ENCODE measurements at regions not wholly inside any gene's neighbourhood (a gene's known extent, or its start where the extent isn't known, plus 50 kb on each side); places are given as distances from the start of the nearest gene placed in this dataset.

- DNase-seq: no peak
Measured at GRCh38 chr2:66803726-66804125, 368.8 kb downstream of the MEIS1 start.

GRCh38 chr2:66805016-66805865, 370.3 kb downstream of the MEIS1 start:
- no peak for DNase-seq

GRCh38 chr2:66805968-66806367, 371.0 kb downstream of the MEIS1 start:
- DNase-seq: no peak

GRCh38 chr2:66813525-66813924, 378.6 kb downstream of the MEIS1 start:
- no peak for DNase-seq

- DNase-seq: no peak
Measured at GRCh38 chr2:66813976-66814375, 379.1 kb downstream of the MEIS1 start.

GRCh38 chr2:66814916-66815315, 380.0 kb downstream of the MEIS1 start:
- no peak for DNase-seq

- no peak for DNase-seq
Measured at GRCh38 chr2:66815886-66816285, 381.0 kb downstream of the MEIS1 start.

- DNase-seq: no peak
Measured at GRCh38 chr2:66821168-66821567, 386.2 kb downstream of the MEIS1 start.

- no peak for DNase-seq
Measured at GRCh38 chr2:66822186-66822585, 387.3 kb downstream of the MEIS1 start.

GRCh38 chr2:66824926-66825325, 390.0 kb downstream of the MEIS1 start:
- no peak for DNase-seq

GRCh38 chr2:66827851-66828250, 392.9 kb downstream of the MEIS1 start:
- no peak for DNase-seq

- no peak for DNase-seq
Measured at GRCh38 chr2:66828876-66829275, 394.0 kb downstream of the MEIS1 start.

- DNase-seq: no peak
Measured at GRCh38 chr2:66830881-66831280, 396.0 kb downstream of the MEIS1 start.

- no peak for DNase-seq
Measured at GRCh38 chr2:66832646-66833435, 397.9 kb downstream of the MEIS1 start.

- DNase-seq: no peak
Measured at GRCh38 chr2:66834859-66835258, 399.9 kb downstream of the MEIS1 start.

GRCh38 chr2:66836851-66837250, 401.9 kb downstream of the MEIS1 start:
- DNase-seq: no peak

GRCh38 chr2:66839551-66840320, 404.8 kb downstream of the MEIS1 start:
- no peak for DNase-seq

- DNase-seq: no peak
Measured at GRCh38 chr2:66840321-66841002, 405.5 kb downstream of the MEIS1 start.

- no peak for DNase-seq
Measured at GRCh38 chr2:66843847-66844246, 408.9 kb downstream of the MEIS1 start.

GRCh38 chr2:66845307-66845706, 410.4 kb downstream of the MEIS1 start:
- DNase-seq: no peak

- no peak for DNase-seq
Measured at GRCh38 chr2:66846887-66847286, 412.0 kb downstream of the MEIS1 start.

- peak; percentile 72 to 76 for DNase-seq
Measured at GRCh38 chr2:66849153-66849755, 414.3 kb downstream of the MEIS1 start.

Measured in cerebellar nuclear complex (tissue), 1 donor.